ENCODE measurements at regions not wholly inside any gene's neighbourhood (a gene's known extent, or its start where the extent isn't known, plus 50 kb on each side); places are given as distances from the start of the nearest gene placed in this dataset.

DNA sequence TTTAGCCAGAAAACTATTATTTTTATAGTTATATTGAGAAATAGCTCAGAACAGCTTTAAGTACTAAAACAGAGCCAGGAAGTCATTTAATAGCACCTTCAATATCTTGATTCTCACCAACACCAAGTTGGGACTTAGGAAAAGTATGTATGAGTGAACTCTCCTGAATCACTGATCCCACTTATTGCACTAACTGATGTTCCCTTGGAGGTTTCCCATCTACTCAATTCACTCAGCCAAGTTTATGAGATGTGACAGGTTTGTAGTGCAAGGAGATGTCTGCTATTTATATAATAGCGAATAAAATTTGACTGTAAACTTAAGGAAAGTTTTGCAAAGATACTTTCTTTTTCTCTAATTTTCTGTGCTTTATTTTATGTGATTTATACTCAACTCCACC lies 1147.6 kb upstream of the PCDH20 start:
- TF ChIP-seq GATA2 (IDR thresholded peaks at IDR 0.05; ENCODE audit: low read depth, low read length) (no peak), GATA3 (IDR thresholded peaks at IDR 0.05; ENCODE audit: low read depth, low read length) (no peak)
